ENCODE measurements at regions not wholly inside any gene's neighbourhood (a gene's known extent, or its start where the extent isn't known, plus 50 kb on each side); places are given as distances from the start of the nearest gene placed in this dataset.

GRCh38 chr5:53169933-53170332 is 60.4 kb upstream of the MOCS2 start:
- no peak for TF ChIP-seq EZH2 (IDR thresholded peaks at IDR 0.05; ENCODE audit: borderline replicate concordance, low read depth, low read length, poor library complexity, severe bottlenecking)
- TF ChIP-seq, protein P1, sequence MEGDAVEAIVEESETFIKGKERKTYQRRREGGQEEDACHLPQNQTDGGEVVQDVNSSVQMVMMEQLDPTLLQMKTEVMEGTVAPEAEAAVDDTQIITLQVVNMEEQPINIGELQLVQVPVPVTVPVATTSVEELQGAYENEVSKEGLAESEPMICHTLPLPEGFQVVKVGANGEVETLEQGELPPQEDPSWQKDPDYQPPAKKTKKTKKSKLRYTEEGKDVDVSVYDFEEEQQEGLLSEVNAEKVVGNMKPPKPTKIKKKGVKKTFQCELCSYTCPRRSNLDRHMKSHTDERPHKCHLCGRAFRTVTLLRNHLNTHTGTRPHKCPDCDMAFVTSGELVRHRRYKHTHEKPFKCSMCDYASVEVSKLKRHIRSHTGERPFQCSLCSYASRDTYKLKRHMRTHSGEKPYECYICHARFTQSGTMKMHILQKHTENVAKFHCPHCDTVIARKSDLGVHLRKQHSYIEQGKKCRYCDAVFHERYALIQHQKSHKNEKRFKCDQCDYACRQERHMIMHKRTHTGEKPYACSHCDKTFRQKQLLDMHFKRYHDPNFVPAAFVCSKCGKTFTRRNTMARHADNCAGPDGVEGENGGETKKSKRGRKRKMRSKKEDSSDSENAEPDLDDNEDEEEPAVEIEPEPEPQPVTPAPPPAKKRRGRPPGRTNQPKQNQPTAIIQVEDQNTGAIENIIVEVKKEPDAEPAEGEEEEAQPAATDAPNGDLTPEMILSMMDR (conservative IDR thresholded peaks at IDR 0.05; ENCODE audit: low read depth, low read length) = no peak
